GM23338 (cell line): ENCODE measurements at regions not wholly inside any gene's neighbourhood (a gene's known extent, or its start where the extent isn't known, plus 50 kb on each side); places are given as distances from the start of the nearest gene placed in this dataset.

Experiments
- ATAC-seq: fragments of 200-7000 bp; cut with Tn5 transposase; 3 replicates; pipeline ENCODE4 v1.9.1; 2020
- DNase-seq: peaks from one replicate; pipeline ENCODE4 v3.0.0-alpha.2; 2015; ENCODE audit warnings: low spot score
- H2AFZ ChIP-seq: fragments of 200-600 bp; sonication (generic); 2 replicates; pipeline ENCODE4 v1.8.0; 2016; ENCODE audit warnings: antibody characterized with exemption, mild to moderate bottlenecking, moderate library complexity
- H3F3A ChIP-seq: fragments of 200-600 bp; sonication (generic); replicated peaks from 2 replicates; pipeline ENCODE4 v1.8.0; 2017; ENCODE audit warnings: antibody characterized with exemption, mixed run types, low read depth
- H3K27ac ChIP-seq: fragments of 200-600 bp; sonication (generic); 2 replicates; pipeline ENCODE4 v1.6.1; 2016; ENCODE audit warnings: low read depth
- H3K27me3 ChIP-seq: fragments of 200-600 bp; sonication (generic); 2 replicates; pipeline ENCODE4 v1.8.0; 2016; ENCODE audit warnings: mild to moderate bottlenecking, mixed run types, moderate library complexity; ENCODE audit not compliant: insufficient read depth
- H3K36me3 ChIP-seq: fragments of 200-600 bp; sonication (generic); 2 replicates; pipeline ENCODE4 v1.8.0; 2016; ENCODE audit warnings: mild to moderate bottlenecking; ENCODE audit not compliant: insufficient read depth
- H3K4me1 ChIP-seq: fragments of 200-600 bp; sonication (generic); 2 replicates; pipeline ENCODE4 v1.8.0; 2016; ENCODE audit warnings: mild to moderate bottlenecking, moderate library complexity; ENCODE audit not compliant: insufficient read depth
- H3K4me2 ChIP-seq: fragments of 200-600 bp; sonication (generic); 2 replicates; pipeline ENCODE4 v1.7.1; 2017; ENCODE audit warnings: mixed run types
- H3K4me3 ChIP-seq: fragments of 200-600 bp; sonication (generic); 2 replicates; pipeline ENCODE4 v1.6.1; 2016; ENCODE audit warnings: mixed run types
- H3K79me2 ChIP-seq: fragments of 200-600 bp; sonication (generic); replicated peaks from 2 replicates; pipeline ENCODE4 v1.8.0; 2017; ENCODE audit warnings: mild to moderate bottlenecking; ENCODE audit not compliant: insufficient read depth
- H3K9me2 ChIP-seq: fragments of 200-600 bp; sonication (generic); 2 replicates; pipeline ENCODE4 v1.8.0; 2017; ENCODE audit not compliant: insufficient read depth
- H4K20me1 ChIP-seq: fragments of 200-600 bp; sonication (generic); replicated peaks from 2 replicates; pipeline ENCODE4 v1.8.0; 2017; ENCODE audit warnings: mild to moderate bottlenecking; ENCODE audit not compliant: insufficient read depth
- H3K27ac Mint-ChIP-seq: 2 replicates; pipeline ENCODE4 v1.8.0; 2020; ENCODE audit warnings: inconsistent platforms, mild to moderate bottlenecking, moderate library complexity, mixed read lengths
- H3K27me3 Mint-ChIP-seq: 3 replicates; pipeline ENCODE4 v1.8.0; 2022; ENCODE audit warnings: low read depth, mild to moderate bottlenecking, moderate library complexity, mixed read lengths, inconsistent platforms; ENCODE audit not compliant: insufficient read depth, poor library complexity
- H3K36me3 Mint-ChIP-seq: 3 replicates; pipeline ENCODE4 v1.8.0; 2021; ENCODE audit warnings: low read depth, mild to moderate bottlenecking, inconsistent platforms, moderate library complexity, mixed read lengths
- H3K4me1 Mint-ChIP-seq: 3 replicates; pipeline ENCODE4 v1.8.0; 2020; ENCODE audit warnings: mild to moderate bottlenecking, inconsistent platforms, mixed read lengths
- H3K4me3 Mint-ChIP-seq: 3 replicates; pipeline ENCODE4 v1.8.0; 2021; ENCODE audit warnings: moderate library complexity, mild to moderate bottlenecking, inconsistent platforms, mixed read lengths
- H3K9me3 Mint-ChIP-seq: 3 replicates; pipeline ENCODE4 v1.8.0; 2020; ENCODE audit warnings: moderate library complexity, mild to moderate bottlenecking, inconsistent platforms, mixed read lengths
- CREB1 ChIP-seq: fragments of 250-450 bp; sonication (Bioruptor Pico); IDR thresholded peaks from 2 replicates; pipeline ENCODE4 v1.5.0; 2020; ENCODE audit warnings: low read depth, mild to moderate bottlenecking, moderate library complexity
- EZH2 ChIP-seq: fragments of 200-600 bp; sonication (generic); IDR thresholded peaks from one replicate; pipeline ENCODE4 v1.8.0; 2017; ENCODE audit warnings: antibody characterized with exemption, mild to moderate bottlenecking, low read depth; ENCODE audit not compliant: unreplicated experiment
- EZH2phosphoT487 ChIP-seq: fragments of 200-600 bp; sonication (generic); IDR thresholded peaks from one replicate; pipeline ENCODE4 v1.8.1; 2018; ENCODE audit warnings: antibody characterized with exemption; ENCODE audit not compliant: unreplicated experiment
- JUNB ChIP-seq: IDR thresholded peaks from one replicate; pipeline ENCODE4 v1.6.1; 2016; ENCODE audit warnings: antibody characterized with exemption; ENCODE audit not compliant: unreplicated experiment
- NANOG ChIP-seq: IDR thresholded peaks from 2 replicates; pipeline ENCODE4 v1.6.1; 2016; ENCODE audit warnings: antibody characterized with exemption, borderline replicate concordance
- POLR2AphosphoS5 ChIP-seq: IDR thresholded peaks from 2 replicates; pipeline ENCODE4 v1.6.1; 2016; ENCODE audit warnings: antibody characterized with exemption, low read depth
- STAT1 ChIP-seq: IDR thresholded peaks from one replicate; pipeline ENCODE4 v1.6.1; 2016; ENCODE audit warnings: antibody characterized with exemption; ENCODE audit not compliant: unreplicated experiment
- ZNF331 ChIP-seq: fragments of 250-450 bp; sonication (Bioruptor Pico); IDR thresholded peaks from 2 replicates; pipeline ENCODE4 v1.5.0; 2020; ENCODE audit warnings: low read depth, mild to moderate bottlenecking, moderate library complexity
- TF ChIP-seq, protein P1 (sequence below): fragments of 250-450 bp; sonication (Bioruptor Pico); IDR thresholded peaks from 2 replicates; pipeline ENCODE4 v1.5.0; 2020; ENCODE audit warnings: mild to moderate bottlenecking, moderate library complexity
- TF ChIP-seq, protein P2 (sequence below), 2 experiments: fragments of 200-600 bp in 1 of 2; sonication (generic) in 1 of 2; conservative IDR thresholded peaks; 2 replicates each; pipeline versions ENCODE4 v1.5.1 to v1.6.1; 2016 to 2017; ENCODE audit warnings: antibody characterized with exemption in 2 of 2, low read depth in 2 of 2, mild to moderate bottlenecking in 2 of 2, moderate library complexity in 1 of 2
- TF ChIP-seq, protein P3 (sequence below): IDR thresholded peaks from one replicate; pipeline ENCODE4 v1.6.1; 2018; ENCODE audit warnings: antibody characterized with exemption; ENCODE audit not compliant: unreplicated experiment
- TF ChIP-seq, protein P4 (sequence below): IDR thresholded peaks from 2 replicates; pipeline ENCODE4 v1.6.1; 2016; ENCODE audit warnings: antibody characterized with exemption

DNA sequence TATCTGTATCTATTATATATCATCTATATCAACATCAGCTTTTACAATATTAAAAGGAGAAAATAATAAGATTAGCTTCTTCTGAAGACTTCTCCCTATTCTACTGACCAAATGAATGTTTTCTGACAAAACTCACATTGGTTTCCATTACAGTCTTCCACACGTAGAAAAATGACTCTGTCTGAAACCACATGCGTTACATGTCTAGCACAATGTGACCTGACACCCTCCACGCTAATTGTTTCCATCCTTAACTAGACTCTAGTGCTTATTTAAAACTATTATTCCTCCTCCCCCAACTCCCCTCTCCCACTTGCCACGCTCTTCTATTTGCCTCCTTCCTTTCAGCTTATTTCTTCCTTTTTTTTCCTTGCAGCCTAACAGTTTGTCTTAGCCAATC lies 172.1 kb downstream of the ADAMTS15 start (continued):
- TF ChIP-seq, protein P1, sequence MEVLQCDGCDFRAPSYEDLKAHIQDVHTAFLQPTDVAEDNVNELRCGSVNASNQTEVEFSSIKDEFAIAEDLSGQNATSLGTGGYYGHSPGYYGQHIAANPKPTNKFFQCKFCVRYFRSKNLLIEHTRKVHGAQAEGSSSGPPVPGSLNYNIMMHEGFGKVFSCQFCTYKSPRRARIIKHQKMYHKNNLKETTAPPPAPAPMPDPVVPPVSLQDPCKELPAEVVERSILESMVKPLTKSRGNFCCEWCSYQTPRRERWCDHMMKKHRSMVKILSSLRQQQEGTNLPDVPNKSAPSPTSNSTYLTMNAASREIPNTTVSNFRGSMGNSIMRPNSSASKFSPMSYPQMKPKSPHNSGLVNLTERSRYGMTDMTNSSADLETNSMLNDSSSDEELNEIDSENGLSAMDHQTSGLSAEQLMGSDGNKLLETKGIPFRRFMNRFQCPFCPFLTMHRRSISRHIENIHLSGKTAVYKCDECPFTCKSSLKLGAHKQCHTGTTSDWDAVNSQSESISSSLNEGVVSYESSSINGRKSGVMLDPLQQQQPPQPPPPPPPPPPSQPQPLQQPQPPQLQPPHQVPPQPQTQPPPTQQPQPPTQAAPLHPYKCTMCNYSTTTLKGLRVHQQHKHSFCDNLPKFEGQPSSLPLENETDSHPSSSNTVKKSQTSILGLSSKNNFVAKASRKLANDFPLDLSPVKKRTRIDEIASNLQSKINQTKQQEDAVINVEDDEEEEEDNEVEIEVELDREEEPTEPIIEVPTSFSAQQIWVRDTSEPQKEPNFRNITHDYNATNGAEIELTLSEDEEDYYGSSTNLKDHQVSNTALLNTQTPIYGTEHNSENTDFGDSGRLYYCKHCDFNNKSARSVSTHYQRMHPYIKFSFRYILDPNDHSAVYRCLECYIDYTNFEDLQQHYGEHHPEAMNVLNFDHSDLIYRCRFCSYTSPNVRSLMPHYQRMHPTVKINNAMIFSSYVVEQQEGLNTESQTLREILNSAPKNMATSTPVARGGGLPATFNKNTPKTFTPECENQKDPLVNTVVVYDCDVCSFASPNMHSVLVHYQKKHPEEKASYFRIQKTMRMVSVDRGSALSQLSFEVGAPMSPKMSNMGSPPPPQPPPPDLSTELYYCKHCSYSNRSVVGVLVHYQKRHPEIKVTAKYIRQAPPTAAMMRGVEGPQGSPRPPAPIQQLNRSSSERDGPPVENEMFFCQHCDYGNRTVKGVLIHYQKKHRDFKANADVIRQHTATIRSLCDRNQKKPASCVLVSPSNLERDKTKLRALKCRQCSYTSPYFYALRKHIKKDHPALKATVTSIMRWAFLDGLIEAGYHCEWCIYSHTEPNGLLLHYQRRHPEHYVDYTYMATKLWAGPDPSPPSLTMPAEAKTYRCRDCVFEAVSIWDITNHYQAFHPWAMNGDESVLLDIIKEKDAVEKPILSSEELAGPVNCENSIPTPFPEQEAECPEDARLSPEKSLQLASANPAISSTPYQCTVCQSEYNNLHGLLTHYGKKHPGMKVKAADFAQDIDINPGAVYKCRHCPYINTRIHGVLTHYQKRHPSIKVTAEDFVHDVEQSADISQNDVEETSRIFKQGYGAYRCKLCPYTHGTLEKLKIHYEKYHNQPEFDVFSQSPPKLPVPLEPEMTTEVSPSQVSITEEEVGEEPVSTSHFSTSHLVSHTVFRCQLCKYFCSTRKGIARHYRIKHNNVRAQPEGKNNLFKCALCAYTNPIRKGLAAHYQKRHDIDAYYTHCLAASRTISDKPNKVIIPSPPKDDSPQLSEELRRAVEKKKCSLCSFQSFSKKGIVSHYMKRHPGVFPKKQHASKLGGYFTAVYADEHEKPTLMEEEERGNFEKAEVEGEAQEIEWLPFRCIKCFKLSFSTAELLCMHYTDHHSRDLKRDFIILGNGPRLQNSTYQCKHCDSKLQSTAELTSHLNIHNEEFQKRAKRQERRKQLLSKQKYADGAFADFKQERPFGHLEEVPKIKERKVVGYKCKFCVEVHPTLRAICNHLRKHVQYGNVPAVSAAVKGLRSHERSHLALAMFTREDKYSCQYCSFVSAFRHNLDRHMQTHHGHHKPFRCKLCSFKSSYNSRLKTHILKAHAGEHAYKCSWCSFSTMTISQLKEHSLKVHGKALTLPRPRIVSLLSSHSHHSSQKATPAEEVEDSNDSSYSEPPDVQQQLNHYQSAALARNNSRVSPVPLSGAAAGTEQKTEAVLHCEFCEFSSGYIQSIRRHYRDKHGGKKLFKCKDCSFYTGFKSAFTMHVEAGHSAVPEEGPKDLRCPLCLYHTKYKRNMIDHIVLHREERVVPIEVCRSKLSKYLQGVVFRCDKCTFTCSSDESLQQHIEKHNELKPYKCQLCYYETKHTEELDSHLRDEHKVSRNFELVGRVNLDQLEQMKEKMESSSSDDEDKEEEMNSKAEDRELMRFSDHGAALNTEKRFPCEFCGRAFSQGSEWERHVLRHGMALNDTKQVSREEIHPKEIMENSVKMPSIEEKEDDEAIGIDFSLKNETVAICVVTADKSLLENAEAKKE (CRISPR knock-in tag): no peak
- TF ChIP-seq EZH2 (no peak), JUNB (no peak), STAT1 (no peak), EZH2phosphoT487 (no peak), ZNF331 (no peak), CREB1 (CRISPR knock-in tag) (no peak)

DNA sequence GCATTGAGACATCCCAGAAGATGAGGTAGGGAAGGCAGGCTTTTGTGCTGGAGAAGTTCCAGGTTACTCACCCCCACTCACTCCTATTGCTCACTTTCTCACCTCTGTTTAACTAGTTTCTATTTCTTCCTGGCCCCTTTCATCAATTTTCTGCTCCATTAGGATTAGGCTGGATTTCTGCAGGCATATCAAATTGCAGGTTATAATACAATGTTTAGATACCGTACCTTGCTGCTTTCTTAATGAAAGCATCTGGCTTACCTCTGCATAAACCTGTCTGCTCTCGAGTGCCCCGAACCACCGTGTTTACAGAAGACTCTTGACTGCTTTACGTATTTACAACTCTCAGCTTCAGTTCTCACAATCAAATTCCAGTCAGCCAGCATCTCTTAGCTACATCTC lies 173.7 kb downstream of the ADAMTS15 start:
- ATAC-seq (no peak), DNase-seq (no peak)
- Histone ChIP-seq H4K20me1 (no peaks in the 10 kb centered on the region), H2AFZ (no peak overlapping the region), H3K79me2 (no peaks in the 10 kb centered on the region), H3K4me3 (no peak overlapping the region), H3K4me2 (no peak overlapping the region), H3K9me2 (peaks cover 8% of the 10 kb centered on the region; the same call in 1 of the 2 replicates), H3K4me1 (no peaks in the 10 kb centered on the region), H3K27me3 (no peaks in the 10 kb centered on the region), H3F3A (no peaks in the 10 kb centered on the region), H3K27ac (no peak overlapping the region), H3K36me3 (no peaks in the 10 kb centered on the region)
- Mint-ChIP-seq H3K4me1 (no peaks in the 10 kb centered on the region), H3K9me3 (no peaks in the 10 kb centered on the region; the same call in 2 of the 3 replicates), H3K27ac (no peak overlapping the region), H3K36me3 (no peaks in the 10 kb centered on the region), H3K27me3 (peaks cover 2% of the 10 kb centered on the region), H3K4me3 (no peak overlapping the region)
- TF ChIP-seq STAT1 (no peak), POLR2AphosphoS5 (no peak), EZH2 (no peak), ZNF331 (no peak), EZH2phosphoT487 (no peak), CREB1 (CRISPR knock-in tag) (no peak), NANOG (no peak), JUNB (no peak)
- TF ChIP-seq, protein P2, sequence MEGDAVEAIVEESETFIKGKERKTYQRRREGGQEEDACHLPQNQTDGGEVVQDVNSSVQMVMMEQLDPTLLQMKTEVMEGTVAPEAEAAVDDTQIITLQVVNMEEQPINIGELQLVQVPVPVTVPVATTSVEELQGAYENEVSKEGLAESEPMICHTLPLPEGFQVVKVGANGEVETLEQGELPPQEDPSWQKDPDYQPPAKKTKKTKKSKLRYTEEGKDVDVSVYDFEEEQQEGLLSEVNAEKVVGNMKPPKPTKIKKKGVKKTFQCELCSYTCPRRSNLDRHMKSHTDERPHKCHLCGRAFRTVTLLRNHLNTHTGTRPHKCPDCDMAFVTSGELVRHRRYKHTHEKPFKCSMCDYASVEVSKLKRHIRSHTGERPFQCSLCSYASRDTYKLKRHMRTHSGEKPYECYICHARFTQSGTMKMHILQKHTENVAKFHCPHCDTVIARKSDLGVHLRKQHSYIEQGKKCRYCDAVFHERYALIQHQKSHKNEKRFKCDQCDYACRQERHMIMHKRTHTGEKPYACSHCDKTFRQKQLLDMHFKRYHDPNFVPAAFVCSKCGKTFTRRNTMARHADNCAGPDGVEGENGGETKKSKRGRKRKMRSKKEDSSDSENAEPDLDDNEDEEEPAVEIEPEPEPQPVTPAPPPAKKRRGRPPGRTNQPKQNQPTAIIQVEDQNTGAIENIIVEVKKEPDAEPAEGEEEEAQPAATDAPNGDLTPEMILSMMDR (conservative IDR thresholded peaks at IDR 0.05; ENCODE audit: low read depth in 2 of 2): no peak
- TF ChIP-seq, protein P3, sequence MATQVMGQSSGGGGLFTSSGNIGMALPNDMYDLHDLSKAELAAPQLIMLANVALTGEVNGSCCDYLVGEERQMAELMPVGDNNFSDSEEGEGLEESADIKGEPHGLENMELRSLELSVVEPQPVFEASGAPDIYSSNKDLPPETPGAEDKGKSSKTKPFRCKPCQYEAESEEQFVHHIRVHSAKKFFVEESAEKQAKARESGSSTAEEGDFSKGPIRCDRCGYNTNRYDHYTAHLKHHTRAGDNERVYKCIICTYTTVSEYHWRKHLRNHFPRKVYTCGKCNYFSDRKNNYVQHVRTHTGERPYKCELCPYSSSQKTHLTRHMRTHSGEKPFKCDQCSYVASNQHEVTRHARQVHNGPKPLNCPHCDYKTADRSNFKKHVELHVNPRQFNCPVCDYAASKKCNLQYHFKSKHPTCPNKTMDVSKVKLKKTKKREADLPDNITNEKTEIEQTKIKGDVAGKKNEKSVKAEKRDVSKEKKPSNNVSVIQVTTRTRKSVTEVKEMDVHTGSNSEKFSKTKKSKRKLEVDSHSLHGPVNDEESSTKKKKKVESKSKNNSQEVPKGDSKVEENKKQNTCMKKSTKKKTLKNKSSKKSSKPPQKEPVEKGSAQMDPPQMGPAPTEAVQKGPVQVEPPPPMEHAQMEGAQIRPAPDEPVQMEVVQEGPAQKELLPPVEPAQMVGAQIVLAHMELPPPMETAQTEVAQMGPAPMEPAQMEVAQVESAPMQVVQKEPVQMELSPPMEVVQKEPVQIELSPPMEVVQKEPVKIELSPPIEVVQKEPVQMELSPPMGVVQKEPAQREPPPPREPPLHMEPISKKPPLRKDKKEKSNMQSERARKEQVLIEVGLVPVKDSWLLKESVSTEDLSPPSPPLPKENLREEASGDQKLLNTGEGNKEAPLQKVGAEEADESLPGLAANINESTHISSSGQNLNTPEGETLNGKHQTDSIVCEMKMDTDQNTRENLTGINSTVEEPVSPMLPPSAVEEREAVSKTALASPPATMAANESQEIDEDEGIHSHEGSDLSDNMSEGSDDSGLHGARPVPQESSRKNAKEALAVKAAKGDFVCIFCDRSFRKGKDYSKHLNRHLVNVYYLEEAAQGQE: no peak
- TF ChIP-seq, protein P4, sequence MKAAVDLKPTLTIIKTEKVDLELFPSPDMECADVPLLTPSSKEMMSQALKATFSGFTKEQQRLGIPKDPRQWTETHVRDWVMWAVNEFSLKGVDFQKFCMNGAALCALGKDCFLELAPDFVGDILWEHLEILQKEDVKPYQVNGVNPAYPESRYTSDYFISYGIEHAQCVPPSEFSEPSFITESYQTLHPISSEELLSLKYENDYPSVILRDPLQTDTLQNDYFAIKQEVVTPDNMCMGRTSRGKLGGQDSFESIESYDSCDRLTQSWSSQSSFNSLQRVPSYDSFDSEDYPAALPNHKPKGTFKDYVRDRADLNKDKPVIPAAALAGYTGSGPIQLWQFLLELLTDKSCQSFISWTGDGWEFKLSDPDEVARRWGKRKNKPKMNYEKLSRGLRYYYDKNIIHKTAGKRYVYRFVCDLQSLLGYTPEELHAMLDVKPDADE: no peak
